Fibroblast of lung (primary cell): ENCODE measurements at regions not wholly inside any gene's neighbourhood (a gene's known extent, or its start where the extent isn't known, plus 50 kb on each side); places are given as distances from the start of the nearest gene placed in this dataset.

ENCODE experiments used
- DNase-seq, 2 donors: peaks; one replicate each; pipeline versions ENCODE4 v3.0.0 to v3.0.0-alpha.2; 2010; ENCODE audit warnings: low read depth in 2 of 2
- H2AFZ ChIP-seq: 2 replicates; pipeline ENCODE4 v1.5.1; 2012; ENCODE audit warnings: low read length, control low read depth, inconsistent platforms
- H3K27ac ChIP-seq: 2 replicates; pipeline ENCODE4 v1.5.1; 2011; ENCODE audit warnings: low read length, control low read depth; ENCODE audit not compliant: insufficient read depth
- H3K27me3 ChIP-seq: 2 replicates; pipeline ENCODE4 v1.5.1; 2011; ENCODE audit warnings: mild to moderate bottlenecking, low read length; ENCODE audit not compliant: control insufficient read depth, insufficient read depth
- H3K36me3 ChIP-seq: 2 replicates; pipeline ENCODE4 v1.5.1; 2011; ENCODE audit warnings: low read length; ENCODE audit not compliant: control insufficient read depth, insufficient read depth
- H3K4me1 ChIP-seq: 2 replicates; pipeline ENCODE4 v1.5.1; 2011; ENCODE audit warnings: low read length; ENCODE audit not compliant: control insufficient read depth, insufficient read depth; ENCODE audit errors: extremely low read depth
- H3K4me2 ChIP-seq: 2 replicates; pipeline ENCODE4 v1.5.1; 2011; ENCODE audit warnings: low read length, control low read depth; ENCODE audit not compliant: insufficient read depth; ENCODE audit errors: extremely low read depth
- H3K4me3 ChIP-seq, 4 experiments: fragments of 200-600 bp in 1 of 4; sonication (generic) in 1 of 4; replicated peaks in 1 of 4; 2 replicates each; pipeline ENCODE4 v1.5.1; 2011 to 2016; ENCODE audit warnings: low read length in 4 of 4, low read depth in 3 of 4, mild to moderate bottlenecking in 3 of 4, control low read depth in 2 of 4, inconsistent platforms in 1 of 4, mixed read lengths in 1 of 4; ENCODE audit not compliant: insufficient read depth in 1 of 4; ENCODE audit errors: control extremely low read depth in 1 of 4
- H3K79me2 ChIP-seq: 2 replicates; pipeline ENCODE4 v1.5.1; 2012; ENCODE audit warnings: mild to moderate bottlenecking, low read length, inconsistent platforms; ENCODE audit not compliant: control insufficient read depth, insufficient read depth
- H3K9ac ChIP-seq: 2 replicates; pipeline ENCODE4 v1.5.1; 2011; ENCODE audit warnings: mild to moderate bottlenecking, low read length, control low read depth; ENCODE audit not compliant: insufficient read depth
- H3K9me3 ChIP-seq: 2 replicates; pipeline ENCODE4 v1.5.1; 2012; ENCODE audit warnings: low read depth, low read length; ENCODE audit not compliant: control insufficient read depth, insufficient read depth
- H4K20me1 ChIP-seq: 2 replicates; pipeline ENCODE4 v1.5.1; 2011; ENCODE audit warnings: low read length; ENCODE audit not compliant: control insufficient read depth, insufficient read depth; ENCODE audit errors: extremely low read depth
- CTCF ChIP-seq, 2 donors: IDR thresholded peaks in 1 of 2; conservative IDR thresholded peaks in 1 of 2; 1 replicate in 1 of 2; 2 replicates in 1 of 2; pipeline ENCODE4 v1.5.1; 2011 to 2012; ENCODE audit warnings: low read length in 2 of 2, control low read depth in 1 of 2, inconsistent platforms in 1 of 2, low read depth in 1 of 2, mild to moderate bottlenecking in 1 of 2
- EZH2 ChIP-seq: IDR thresholded peaks from 2 replicates; pipeline ENCODE4 v1.5.1; 2012; ENCODE audit warnings: low read length, control low read depth, mild to moderate bottlenecking; ENCODE audit errors: missing control alignments

GRCh38 chr14:83838226-83838625 lies 1691.7 kb upstream of the FLRT2 start:
- Histone ChIP-seq H3K9me3 (no peaks in the 10 kb centered on the region), H2AFZ (no peak overlapping the region), H3K79me2 (no peaks in the 10 kb centered on the region), H3K9ac (no peak overlapping the region), H3K27ac (no peak overlapping the region), H4K20me1 (no peaks in the 10 kb centered on the region), H3K4me2 (no peak overlapping the region), H3K4me3 (no peak overlapping the region), H3K27me3 (no peaks in the 10 kb centered on the region), H3K4me1 (no peaks in the 10 kb centered on the region), H3K36me3 (no peaks in the 10 kb centered on the region)
- TF ChIP-seq CTCF (conservative IDR thresholded peaks at IDR 0.05 in 1 of 2, IDR thresholded peaks at IDR 0.05 in 1 of 2; ENCODE audit: low read depth in 1 of 2, low read length in 2 of 2) (no peak), EZH2 (no peak)
- DNase-seq: peak in 1 of 2 donors; percentile 12

DNA sequence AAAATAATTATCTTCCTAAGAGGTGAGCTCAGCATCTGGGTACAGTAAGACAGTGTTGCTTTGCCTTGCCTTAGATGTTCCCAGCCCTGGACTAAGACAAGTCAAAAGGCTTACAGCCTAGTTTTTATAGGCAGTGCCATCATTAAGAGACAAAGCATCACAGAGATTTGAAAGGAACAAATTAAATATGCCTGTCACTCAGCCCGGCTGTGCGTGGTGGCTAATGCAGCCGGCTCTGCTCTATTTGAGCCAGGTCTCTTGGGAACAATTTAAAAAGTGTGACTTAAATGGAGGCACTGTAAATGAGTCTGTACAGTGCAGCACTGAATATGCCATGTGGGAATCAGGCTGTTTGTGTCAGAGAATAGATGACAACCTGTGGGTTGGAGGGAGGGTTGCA lies 1687.4 kb upstream of the FLRT2 start:
- Histone ChIP-seq H3K4me2 (no peak overlapping the region), H3K4me1 (no peaks in the 10 kb centered on the region), H3K4me3 (no peak overlapping the region), H3K9me3 (no peaks in the 10 kb centered on the region), H4K20me1 (no peaks in the 10 kb centered on the region), H3K36me3 (no peaks in the 10 kb centered on the region), H3K9ac (no peak overlapping the region), H3K27me3 (no peaks in the 10 kb centered on the region), H3K27ac (no peak overlapping the region), H2AFZ (no peak overlapping the region), H3K79me2 (no peaks in the 10 kb centered on the region)
- no peak for TF ChIP-seq EZH2
- no peak for TF ChIP-seq CTCF (conservative IDR thresholded peaks at IDR 0.05 in 1 of 2, IDR thresholded peaks at IDR 0.05 in 1 of 2; ENCODE audit: low read depth in 1 of 2, low read length in 2 of 2)
- no peak for DNase-seq

GRCh38 chr14:83847102-83847501 lies 1682.8 kb upstream of the FLRT2 start:
- TF ChIP-seq CTCF (conservative IDR thresholded peaks at IDR 0.05 in 1 of 2, IDR thresholded peaks at IDR 0.05 in 1 of 2; ENCODE audit: low read depth in 1 of 2, low read length in 2 of 2) (no peak), EZH2 (no peak)
- H3K36me3 ChIP-seq: no peaks in the 10 kb centered on the region
- H3K27ac ChIP-seq: no peak overlapping the region
- H3K9me3 ChIP-seq: no peaks in the 10 kb centered on the region
- no peak overlapping the region for H3K4me3 ChIP-seq
- no peaks in the 10 kb centered on the region for H3K79me2 ChIP-seq
- H3K4me1 ChIP-seq: no peaks in the 10 kb centered on the region
- H3K4me2 ChIP-seq: no peak overlapping the region
- no peak overlapping the region for H3K9ac ChIP-seq
- no peaks in the 10 kb centered on the region for H4K20me1 ChIP-seq
- H3K27me3 ChIP-seq: no peaks in the 10 kb centered on the region
- no peak for DNase-seq
- no peak overlapping the region for H2AFZ ChIP-seq
